ENCODE measurements at regions not wholly inside any gene's neighbourhood (a gene's known extent, or its start where the extent isn't known, plus 50 kb on each side); places are given as distances from the start of the nearest gene placed in this dataset.

GRCh38 chr12:69014047-69014446 lies 81.1 kb upstream of the CPM start:
- TF ChIP-seq, protein P1, sequence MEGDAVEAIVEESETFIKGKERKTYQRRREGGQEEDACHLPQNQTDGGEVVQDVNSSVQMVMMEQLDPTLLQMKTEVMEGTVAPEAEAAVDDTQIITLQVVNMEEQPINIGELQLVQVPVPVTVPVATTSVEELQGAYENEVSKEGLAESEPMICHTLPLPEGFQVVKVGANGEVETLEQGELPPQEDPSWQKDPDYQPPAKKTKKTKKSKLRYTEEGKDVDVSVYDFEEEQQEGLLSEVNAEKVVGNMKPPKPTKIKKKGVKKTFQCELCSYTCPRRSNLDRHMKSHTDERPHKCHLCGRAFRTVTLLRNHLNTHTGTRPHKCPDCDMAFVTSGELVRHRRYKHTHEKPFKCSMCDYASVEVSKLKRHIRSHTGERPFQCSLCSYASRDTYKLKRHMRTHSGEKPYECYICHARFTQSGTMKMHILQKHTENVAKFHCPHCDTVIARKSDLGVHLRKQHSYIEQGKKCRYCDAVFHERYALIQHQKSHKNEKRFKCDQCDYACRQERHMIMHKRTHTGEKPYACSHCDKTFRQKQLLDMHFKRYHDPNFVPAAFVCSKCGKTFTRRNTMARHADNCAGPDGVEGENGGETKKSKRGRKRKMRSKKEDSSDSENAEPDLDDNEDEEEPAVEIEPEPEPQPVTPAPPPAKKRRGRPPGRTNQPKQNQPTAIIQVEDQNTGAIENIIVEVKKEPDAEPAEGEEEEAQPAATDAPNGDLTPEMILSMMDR (IDR thresholded peaks at IDR 0.05; ENCODE audit: control extremely low read depth, extremely low read depth) = no peak
- no peak overlapping the region for H3K27ac ChIP-seq (ENCODE audit: low read depth in 1 of 2, low read length in 1 of 2)
- H3K36me3 ChIP-seq (ENCODE audit: control insufficient read depth in 4 of 4, insufficient read depth in 4 of 4, low read length in 4 of 4) = no peaks in the 10 kb centered on the region
- H3K27me3 ChIP-seq (ENCODE audit: control insufficient read depth in 3 of 3, insufficient read depth in 3 of 3, low read length in 2 of 3) = no peaks in the 10 kb centered on the region
- H3K9me3 ChIP-seq (ENCODE audit: control insufficient read depth in 4 of 4, insufficient read depth in 3 of 4, low read length in 3 of 4) = no peaks in the 10 kb centered on the region
- no peak for ATAC-seq (ENCODE audit: insufficient read depth, low FRiP score)
- no peak for DNase-seq
- H3K4me1 ChIP-seq (ENCODE audit: control insufficient read depth in 5 of 5, insufficient read depth in 5 of 5, low read length in 5 of 5) = no peaks in the 10 kb centered on the region
- no peak overlapping the region for H3K9ac ChIP-seq (ENCODE audit: insufficient read depth in 1 of 2, low read length in 2 of 2)
- no peak overlapping the region for H3K4me3 ChIP-seq
- WGBS, 2 donors = 67 to 88% methylated on average over 2 of the region's 2 CpGs

DNA sequence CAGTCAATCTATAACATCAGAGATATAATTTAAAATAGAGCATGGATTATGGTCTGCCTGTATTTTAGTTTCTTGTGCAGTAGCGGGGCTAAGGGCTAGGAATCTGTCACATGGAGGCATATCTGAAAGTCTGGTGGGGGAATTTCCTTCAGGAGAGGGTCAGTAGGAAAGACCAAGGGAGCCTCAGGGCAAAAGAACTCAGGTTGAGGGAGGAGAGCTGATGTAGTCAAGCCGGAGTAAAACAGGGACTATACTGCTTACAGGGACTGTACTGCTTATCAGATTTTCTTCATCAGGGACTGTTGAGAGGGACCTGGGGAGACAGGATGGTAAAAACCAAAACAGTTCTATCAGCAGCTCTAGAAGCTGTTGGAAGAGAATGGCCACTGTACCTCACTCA lies 82.0 kb upstream of the CPM start:
- Histone ChIP-seq H3K9me3 (ENCODE audit: control insufficient read depth in 4 of 4, insufficient read depth in 3 of 4, low read length in 3 of 4) (peaks cover 0 to 1% (median under 1%) of the 10 kb centered on the region in 4 donors), H3K9ac (ENCODE audit: insufficient read depth in 1 of 2, low read length in 2 of 2) (no peak overlapping the region), H3K4me3 (no peak overlapping the region), H3K4me1 (ENCODE audit: control insufficient read depth in 5 of 5, insufficient read depth in 5 of 5, low read length in 5 of 5) (no peaks in the 10 kb centered on the region), H3K27ac (ENCODE audit: low read depth in 1 of 2, low read length in 1 of 2) (no peak overlapping the region), H3K27me3 (ENCODE audit: control insufficient read depth in 3 of 3, insufficient read depth in 3 of 3, low read length in 2 of 3) (no peaks in the 10 kb centered on the region), H3K36me3 (ENCODE audit: control insufficient read depth in 4 of 4, insufficient read depth in 4 of 4, low read length in 4 of 4) (no peaks in the 10 kb centered on the region)
- 92 to 97% methylated on average over 2 of the region's 2 CpGs for WGBS, 2 donors
- DNase-seq = no peak
- TF ChIP-seq, protein P1 (IDR thresholded peaks at IDR 0.05; ENCODE audit: control extremely low read depth, extremely low read depth) = no peak
- no peak for ATAC-seq (ENCODE audit: insufficient read depth, low FRiP score)

- DNase-seq = no peak
- ATAC-seq (ENCODE audit: insufficient read depth, low FRiP score) = no peak
- Histone ChIP-seq H3K36me3 (ENCODE audit: control insufficient read depth in 4 of 4, insufficient read depth in 4 of 4, low read length in 4 of 4) (no peaks in the 10 kb centered on the region), H3K4me1 (ENCODE audit: control insufficient read depth in 5 of 5, insufficient read depth in 5 of 5, low read length in 5 of 5) (no peaks in the 10 kb centered on the region), H3K9me3 (ENCODE audit: control insufficient read depth in 4 of 4, insufficient read depth in 3 of 4, low read length in 3 of 4) (peaks cover 0 to 4% (median 1%) of the 10 kb centered on the region in 4 donors), H3K27me3 (ENCODE audit: control insufficient read depth in 3 of 3, insufficient read depth in 3 of 3, low read length in 2 of 3) (no peaks in the 10 kb centered on the region), H3K9ac (ENCODE audit: insufficient read depth in 1 of 2, low read length in 2 of 2) (no peak overlapping the region), H3K27ac (ENCODE audit: low read depth in 1 of 2, low read length in 1 of 2) (no peak overlapping the region), H3K4me3 (no peak overlapping the region)
- TF ChIP-seq, protein P1 (IDR thresholded peaks at IDR 0.05; ENCODE audit: control extremely low read depth, extremely low read depth) = no peak
- 72 to 74% methylated on average over 6 of the region's 6 CpGs for WGBS, 2 donors
Measured at GRCh38 chr12:69015831-69016230, 82.9 kb upstream of the CPM start.

- H3K27me3 ChIP-seq (ENCODE audit: control insufficient read depth in 3 of 3, insufficient read depth in 3 of 3, low read length in 2 of 3) = no peaks in the 10 kb centered on the region
- ATAC-seq (ENCODE audit: insufficient read depth, low FRiP score) (no peak), DNase-seq (no peak)
- no peak overlapping the region for H3K9ac ChIP-seq (ENCODE audit: insufficient read depth in 1 of 2, low read length in 2 of 2)
- no peak overlapping the region for H3K4me3 ChIP-seq
- peaks cover 0 to 4% (median 1%) of the 10 kb centered on the region in 4 donors for H3K9me3 ChIP-seq (ENCODE audit: control insufficient read depth in 4 of 4, insufficient read depth in 3 of 4, low read length in 3 of 4)
- H3K36me3 ChIP-seq (ENCODE audit: control insufficient read depth in 4 of 4, insufficient read depth in 4 of 4, low read length in 4 of 4) = no peaks in the 10 kb centered on the region
- no peak overlapping the region for H3K27ac ChIP-seq (ENCODE audit: low read depth in 1 of 2, low read length in 1 of 2)
- H3K4me1 ChIP-seq (ENCODE audit: control insufficient read depth in 5 of 5, insufficient read depth in 5 of 5, low read length in 5 of 5) = no peaks in the 10 kb centered on the region
- TF ChIP-seq, protein P1 (IDR thresholded peaks at IDR 0.05; ENCODE audit: control extremely low read depth, extremely low read depth) = no peak
Measured at GRCh38 chr12:69019082-69019481, 86.1 kb upstream of the CPM start.
